ENCODE measurements at regions not wholly inside any gene's neighbourhood (a gene's known extent, or its start where the extent isn't known, plus 50 kb on each side); places are given as distances from the start of the nearest gene placed in this dataset.

GRCh38 chr1:34365295-34365694 is 188.6 kb downstream of the C1orf94 start:
- Histone ChIP-seq H3K4me2 (ENCODE audit: unreplicated experiment) (no peak overlapping the region), H3K4me1 (ENCODE audit: insufficient read depth) (no peaks in the 10 kb centered on the region), H3K79me2 (ENCODE audit: insufficient read depth) (no peaks in the 10 kb centered on the region), H3K36me3 (ENCODE audit: low read depth) (no peaks in the 10 kb centered on the region), H3K9ac (no peak overlapping the region), H3K4me3 (no peak overlapping the region), H4K20me1 (ENCODE audit: insufficient read depth) (no peaks in the 10 kb centered on the region), H3K9me3 (ENCODE audit: low read depth) (no peaks in the 10 kb centered on the region), H3K9me2 (ENCODE audit: insufficient read depth) (no peaks in the 10 kb centered on the region), H3K27ac (no peak overlapping the region), H2AFZ (no peak overlapping the region), H3F3A (ENCODE audit: insufficient read depth) (no peaks in the 10 kb centered on the region), H3K27me3 (replicated peaks; ENCODE audit: insufficient read depth) (peaks cover 39% of the 10 kb centered on the region)
- in situ Hi-C loops (cut with MboI), result no loop called here
- 21 to 44% methylated on average over 1 of the region's 1 CpG for WGBS, 2 experiments (ENCODE audit: low coverage in 1 of 2, low lambda C conversion rate in 2 of 2, missing lambda C conversion rate in 2 of 2)
- TF ChIP-seq EZH2phosphoT487 (IDR thresholded peaks at IDR 0.05; ENCODE audit: insufficient read depth, low read depth) (no peak), EZH2 (IDR thresholded peaks at IDR 0.05; ENCODE audit: insufficient read depth, poor library complexity, severe bottlenecking) (no peak)
- DNase-seq, result no peak

- Histone ChIP-seq H3K9ac (no peak overlapping the region), H4K20me1 (ENCODE audit: insufficient read depth) (no peaks in the 10 kb centered on the region), H3K79me2 (ENCODE audit: insufficient read depth) (no peaks in the 10 kb centered on the region), H3F3A (ENCODE audit: insufficient read depth) (no peaks in the 10 kb centered on the region), H3K4me2 (ENCODE audit: unreplicated experiment) (no peak overlapping the region), H3K9me2 (ENCODE audit: insufficient read depth) (no peaks in the 10 kb centered on the region), H3K9me3 (ENCODE audit: low read depth) (no peaks in the 10 kb centered on the region), H2AFZ (no peak overlapping the region), H3K27ac (no peak overlapping the region), H3K27me3 (replicated peaks; ENCODE audit: insufficient read depth) (peaks cover 32% of the 10 kb centered on the region; the same call in 1 of the 2 replicates), H3K36me3 (ENCODE audit: low read depth) (no peaks in the 10 kb centered on the region), H3K4me3 (no peak overlapping the region), H3K4me1 (ENCODE audit: insufficient read depth) (no peaks in the 10 kb centered on the region)
- TF ChIP-seq EZH2 (IDR thresholded peaks at IDR 0.05; ENCODE audit: insufficient read depth, poor library complexity, severe bottlenecking) (no peak), EZH2phosphoT487 (IDR thresholded peaks at IDR 0.05; ENCODE audit: insufficient read depth, low read depth) (no peak)
- in situ Hi-C loops (cut with MboI), result no loop called here
- 13 to 26% methylated on average over 3 of the region's 3 CpGs for WGBS, 2 experiments (ENCODE audit: low coverage in 1 of 2, low lambda C conversion rate in 2 of 2, missing lambda C conversion rate in 2 of 2)
- DNase-seq, result no peak
These were observed 190.3 kb downstream of the C1orf94 start for GRCh38 chr1:34366875-34367624.

- Histone ChIP-seq H3K79me2 (ENCODE audit: insufficient read depth) (no peaks in the 10 kb centered on the region), H3K9me2 (ENCODE audit: insufficient read depth) (no peaks in the 10 kb centered on the region), H3K36me3 (ENCODE audit: low read depth) (no peaks in the 10 kb centered on the region), H3K4me1 (ENCODE audit: insufficient read depth) (no peaks in the 10 kb centered on the region), H3K27me3 (replicated peaks; ENCODE audit: insufficient read depth) (peaks cover 26% of the 10 kb centered on the region; the same call in 1 of the 2 replicates), H4K20me1 (ENCODE audit: insufficient read depth) (no peaks in the 10 kb centered on the region), H3K9ac (no peak overlapping the region), H3K27ac (no peak overlapping the region), H3F3A (ENCODE audit: insufficient read depth) (no peaks in the 10 kb centered on the region), H2AFZ (no peak overlapping the region), H3K4me3 (no peak overlapping the region), H3K9me3 (ENCODE audit: low read depth) (no peaks in the 10 kb centered on the region), H3K4me2 (ENCODE audit: unreplicated experiment) (no peak overlapping the region)
- WGBS, 2 experiments (ENCODE audit: low coverage in 1 of 2, low lambda C conversion rate in 2 of 2, missing lambda C conversion rate in 2 of 2), result 31 to 37% methylated on average over 6 of the region's 6 CpGs
- no peak for DNase-seq
- in situ Hi-C loops (cut with MboI), result no loop called here
- TF ChIP-seq EZH2phosphoT487 (IDR thresholded peaks at IDR 0.05; ENCODE audit: insufficient read depth, low read depth), result no peak
- TF ChIP-seq EZH2 (IDR thresholded peaks at IDR 0.05; ENCODE audit: insufficient read depth, poor library complexity, severe bottlenecking), result no peak
These were observed 191.2 kb downstream of the C1orf94 start for GRCh38 chr1:34367954-34368353.

- Histone ChIP-seq H3K4me2 (ENCODE audit: unreplicated experiment) (no peak overlapping the region), H4K20me1 (ENCODE audit: insufficient read depth) (no peaks in the 10 kb centered on the region), H3F3A (ENCODE audit: insufficient read depth) (no peaks in the 10 kb centered on the region), H2AFZ (no peak overlapping the region), H3K36me3 (ENCODE audit: low read depth) (no peaks in the 10 kb centered on the region), H3K9me3 (ENCODE audit: low read depth) (no peaks in the 10 kb centered on the region), H3K9me2 (ENCODE audit: insufficient read depth) (no peaks in the 10 kb centered on the region), H3K79me2 (ENCODE audit: insufficient read depth) (no peaks in the 10 kb centered on the region), H3K4me1 (ENCODE audit: insufficient read depth) (no peaks in the 10 kb centered on the region), H3K27ac (no peak overlapping the region), H3K9ac (no peak overlapping the region), H3K27me3 (replicated peaks; ENCODE audit: insufficient read depth) (peaks cover 35% of the 10 kb centered on the region), H3K4me3 (no peak overlapping the region)
- TF ChIP-seq EZH2 (IDR thresholded peaks at IDR 0.05; ENCODE audit: insufficient read depth, poor library complexity, severe bottlenecking) (no peak), EZH2phosphoT487 (IDR thresholded peaks at IDR 0.05; ENCODE audit: insufficient read depth, low read depth) (no peak)
- in situ Hi-C loops (cut with MboI), result no loop called here
- WGBS, 2 experiments (ENCODE audit: low coverage in 1 of 2, low lambda C conversion rate in 2 of 2, missing lambda C conversion rate in 2 of 2), result 58 to 64% methylated on average over 10 of the region's 10 CpGs
- no peak for DNase-seq
These were observed 193.2 kb downstream of the C1orf94 start for GRCh38 chr1:34369701-34370455.
